GM12878 (cell line): ENCODE measurements at regions not wholly inside any gene's neighbourhood (a gene's known extent, or its start where the extent isn't known, plus 50 kb on each side); places are given as distances from the start of the nearest gene placed in this dataset.

Experiments
- ATAC-seq: fragments of 200-7000 bp; cut with Tn5 transposase; 3 replicates; pipeline ENCODE4 v1.9.1; 2020; ENCODE audit warnings: mild to moderate bottlenecking, moderate library complexity
- BruUV-seq: library from RNA; stranded (reverse); fragments of 400-500 nt; replicated peaks from 2 replicates; lab custom pipeline; 2021; lab: Mats Ljungman, UMichigan
- CTCF ChIA-PET: fragments of 300-600 bp; sonication (Branson Sonifier 250); formaldehyde crosslinking; extraction: SDS; loops from one replicate; lab custom pipeline; 2021; ENCODE audit warnings: inconsistent platforms; lab: Yijun Ruan, JAX
- POLR2A ChIA-PET: fragments of 350-600 bp; formaldehyde crosslinking; extraction: SDS; loops from one replicate; lab custom pipeline; 2021; ENCODE audit warnings: inconsistent platforms; lab: Charles Lee
- RAD21 ChIA-PET: fragments of 300-600 bp; sonication (Branson Sonifier 250); formaldehyde crosslinking; loops from one replicate; lab custom pipeline; 2023; ENCODE audit warnings: antibody characterized with exemption; ENCODE audit not compliant: unreplicated experiment; lab: Charles Lee
- SMC1A ChIA-PET: fragments of 300-600 bp; sonication (Branson Sonifier 250); formaldehyde crosslinking; loops from one replicate; lab custom pipeline; 2023; ENCODE audit not compliant: unreplicated experiment, uncharacterized antibody; lab: Charles Lee
- DNase-seq: peaks from one replicate; pipeline ENCODE4 v3.0.0-alpha.2; 2011; ENCODE audit warnings: low read depth, low spot score
- FAIRE-seq: peaks from 3 replicates; lab custom pipeline; 2011; peaks lifted over from hg19 to GRCh38; lab: Jason Lieb, UNC
- H2AFZ ChIP-seq: 2 replicates; pipeline ENCODE4 v1.6.0; 2011; ENCODE audit warnings: low read depth, low read length, control low read depth; ENCODE audit not compliant: control insufficient read depth
- H3K27ac ChIP-seq: 2 replicates; pipeline ENCODE4 v1.5.1; 2011; ENCODE audit warnings: control low read depth; ENCODE audit not compliant: control insufficient read depth, insufficient read depth
- H3K27me3 ChIP-seq, 2 experiments: replicated peaks in 1 of 2; 2 replicates each; pipeline versions ENCODE4 v1.6.0 to v1.6.1; 2011; ENCODE audit warnings: low read length in 1 of 2; ENCODE audit not compliant: control insufficient read depth in 2 of 2, insufficient read depth in 2 of 2
- H3K36me3 ChIP-seq, 2 experiments: 2 replicates each; pipeline ENCODE4 v1.5.1; 2011; ENCODE audit warnings: low read length in 1 of 2; ENCODE audit not compliant: control insufficient read depth in 2 of 2, insufficient read depth in 2 of 2
- H3K4me1 ChIP-seq: 2 replicates; pipeline ENCODE4 v1.6.1; 2011; ENCODE audit warnings: mild to moderate bottlenecking, low read length, moderate library complexity, mixed read lengths; ENCODE audit not compliant: control insufficient read depth, insufficient read depth
- H3K4me2 ChIP-seq: 2 replicates; pipeline ENCODE4 v1.6.0; 2011; ENCODE audit warnings: control low read depth; ENCODE audit not compliant: control insufficient read depth, insufficient read depth
- H3K4me3 ChIP-seq: fragments of 200-600 bp; sonication (generic); 2 replicates; pipeline ENCODE4 v1.5.1; 2016
- H3K79me2 ChIP-seq: 2 replicates; pipeline ENCODE4 v1.6.0; 2011; ENCODE audit warnings: low read length; ENCODE audit not compliant: control insufficient read depth, insufficient read depth
- H3K9ac ChIP-seq: 2 replicates; pipeline ENCODE4 v1.8.0; 2011; ENCODE audit warnings: low read length, control low read depth, mixed read lengths; ENCODE audit not compliant: control insufficient read depth, insufficient read depth
- H3K9me3 ChIP-seq: replicated peaks from 3 replicates; pipeline ENCODE4 v1.5.1; 2011; ENCODE audit warnings: mild to moderate bottlenecking, low read length; ENCODE audit not compliant: control insufficient read depth, insufficient read depth
- H4K20me1 ChIP-seq: 2 replicates; pipeline ENCODE4 v1.6.0; 2011; ENCODE audit not compliant: control insufficient read depth, insufficient read depth
- BRCA1 ChIP-seq: IDR thresholded peaks from 2 replicates; pipeline ENCODE4 v1.6.1; 2011; ENCODE audit warnings: low read depth, low read length, improper control_type of control experiment
- DPF2 ChIP-seq: fragments of 450-650 bp; IDR thresholded peaks from 2 replicates; pipeline ENCODE4 v1.6.1; 2017; ENCODE audit warnings: mild to moderate bottlenecking
- EGR1 ChIP-seq, 2 experiments: IDR thresholded peaks; 1 replicate in 1 of 2; 2 replicates in 1 of 2; pipeline ENCODE4 v1.6.1; 2011 to 2012; ENCODE audit warnings: low read depth in 2 of 2, low read length in 2 of 2, borderline replicate concordance in 1 of 2, mild to moderate bottlenecking in 1 of 2, moderate library complexity in 1 of 2
- GATAD2B ChIP-seq: fragments of 450-650 bp; conservative IDR thresholded peaks from 2 replicates; pipeline ENCODE4 v1.6.1; 2017; ENCODE audit warnings: low read depth, mild to moderate bottlenecking, moderate library complexity
- HSF1 ChIP-seq: fragments of 150-350 bp; IDR thresholded peaks from 2 replicates; pipeline ENCODE4 v1.6.1; 2014; ENCODE audit warnings: mild to moderate bottlenecking, low read depth, low read length
- NR2C1 ChIP-seq: fragments of 450-650 bp; IDR thresholded peaks from 2 replicates; pipeline ENCODE4 v1.6.1; 2017; ENCODE audit warnings: antibody characterized with exemption, mild to moderate bottlenecking, moderate library complexity
- POLR2A ChIP-seq: IDR thresholded peaks from 2 replicates; pipeline ENCODE4 v1.6.1; 2011; ENCODE audit warnings: low read depth, mild to moderate bottlenecking, low read length
- SMAD1 ChIP-seq: fragments of 450-650 bp; IDR thresholded peaks from 2 replicates; pipeline ENCODE4 v1.6.1; 2018; ENCODE audit warnings: mild to moderate bottlenecking, low read depth; ENCODE audit not compliant: partially characterized antibody
- SREBF1 ChIP-seq: IDR thresholded peaks from 2 replicates; pipeline ENCODE4 v1.6.1; 2012; ENCODE audit warnings: mild to moderate bottlenecking, low read length
- WGBS: methylation state at CpG from one replicate; pipeline ENCODE4 v1.1.6; 2016; ENCODE audit warnings: low lambda C conversion rate; ENCODE audit not compliant: insufficient replicate concordance, insufficient coverage; ENCODE audit errors: missing lambda C conversion rate; 5-methylcytosine and 5-hydroxymethylcytosine counted together
- in situ Hi-C: fragments of 300-500 bp; cut with MboI; formaldehyde crosslinking; loops from 9 replicates; pipeline ENCODE4 v1.14.3; 2018; ENCODE audit warnings: mixed read lengths
- intact Hi-C: fragments of 100-400 bp; cut with micrococcal nuclease; formaldehyde crosslinking; loops from one replicate; pipeline ENCODE4 v1.14.2; 2022; ENCODE audit not compliant: unreplicated experiment

- no TSS peak for BruUV-seq
- Histone ChIP-seq H3K27me3 (no peaks in the 10 kb centered on the region), H4K20me1 (no peaks in the 10 kb centered on the region)
Measured at GRCh38 chr20:51864967-51865366, 62.6 kb upstream of the SALL4 start.

GRCh38 chr20:51862796-51863195 is 60.5 kb upstream of the SALL4 start:
- in situ Hi-C loops (no loop called here), intact Hi-C loops (no loop called here)
- 42% methylated on average over 8 of the region's 8 CpGs for WGBS
- ChIA-PET CTCF (no interaction called here), SMC1A (no interaction called here), POLR2A (no interaction called here), RAD21 (no interaction called here)
- no peaks in the 10 kb centered on the region for H3K79me2 ChIP-seq
- H3K4me2 ChIP-seq = no peak overlapping the region
- ATAC-seq (no peak), DNase-seq (no peak), FAIRE-seq (no peak)
- no peak overlapping the region for H2AFZ ChIP-seq
- BruUV-seq = no TSS peak
- H3K36me3 ChIP-seq = no peaks in the 10 kb centered on the region
- no peak overlapping the region for H3K4me3 ChIP-seq
- H3K27me3 ChIP-seq = 0 out of 4 replicates have a peak, but pooled peaks cover 0 to 2% of the 10 kb centered on the region in 2 experiments
- H3K9ac ChIP-seq = no peak overlapping the region
- TF ChIP-seq BRCA1 (no peak), NR2C1 (no peak)
- H3K4me1 ChIP-seq = no peaks in the 10 kb centered on the region
- no peak overlapping the region for H3K27ac ChIP-seq
- no peaks in the 10 kb centered on the region for H3K9me3 ChIP-seq
- H4K20me1 ChIP-seq = no peaks in the 10 kb centered on the region

More at GRCh38 chr20:51864967-51865366, 62.6 kb upstream of the SALL4 start:
- ChIA-PET RAD21 (no interaction called here), CTCF (no interaction called here), POLR2A (no interaction called here), SMC1A (no interaction called here)
- Histone ChIP-seq H3K27ac (no peak overlapping the region), H3K79me2 (no peaks in the 10 kb centered on the region), H3K36me3 (no peaks in the 10 kb centered on the region), H3K4me1 (no peaks in the 10 kb centered on the region), H2AFZ (no peak overlapping the region), H3K4me2 (no peak overlapping the region), H3K4me3 (no peak overlapping the region), H3K9me3 (no peaks in the 10 kb centered on the region), H3K9ac (no peak overlapping the region)
- FAIRE-seq (no peak), ATAC-seq (no peak), DNase-seq (no peak)
- TF ChIP-seq POLR2A (no peak), GATAD2B (no peak), SMAD1 (no peak), HSF1 (no peak), DPF2 (no peak), SREBF1 (no peak), EGR1 (IDR thresholded peaks at IDR 0.05; ENCODE audit: borderline replicate concordance in 1 of 2, low read depth in 2 of 2, low read length in 2 of 2) (no peak)
- in situ Hi-C loops = no loop called here
- 69% methylated on average over 11 of the region's 14 CpGs for WGBS
- intact Hi-C loops = no loop called here
